ENCODE measurements at regions not wholly inside any gene's neighbourhood (a gene's known extent, or its start where the extent isn't known, plus 50 kb on each side); places are given as distances from the start of the nearest gene placed in this dataset.
"Not testable (repeated sequence)": the region's sequence is repeated elsewhere in the genome, so short reads cannot be mapped to it uniquely, and the experiment has no call there.

DNA sequence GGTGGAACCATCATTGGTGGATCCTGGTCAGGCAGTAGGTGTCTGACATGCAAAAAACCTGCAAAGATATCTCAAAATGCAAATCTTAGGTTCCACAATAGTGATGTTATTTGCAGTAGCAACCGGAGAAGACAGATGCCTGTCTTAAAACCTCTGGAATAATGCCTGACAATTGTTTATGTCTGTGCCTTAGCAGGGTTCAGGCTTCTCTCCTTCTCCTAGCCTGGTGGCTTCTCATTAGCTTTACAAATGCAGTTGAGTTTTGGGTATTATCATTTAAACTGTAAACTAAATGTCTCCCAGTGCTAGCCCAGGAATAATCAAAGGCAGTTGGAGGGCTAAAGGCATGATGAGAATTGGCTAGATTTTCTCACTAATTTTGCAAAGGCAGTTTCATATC, 146.3 kb upstream of the NRG3 start:
- DNase-seq (no peak), ATAC-seq (ENCODE audit: insufficient read depth, low read depth) (no peak)
- Histone ChIP-seq H3K36me3 (ENCODE audit: insufficient read depth, low read length) (no peaks in the 10 kb centered on the region), H3K27me3 (ENCODE audit: insufficient read depth, low read length, poor library complexity) (no peaks in the 10 kb centered on the region), H2AFZ (ENCODE audit: low read depth, low read length) (no peak overlapping the region), H3K9ac (ENCODE audit: low read depth, low read length) (no peak overlapping the region), H3K79me2 (ENCODE audit: insufficient read depth, low read length) (no peaks in the 10 kb centered on the region), H3K4me1 (ENCODE audit: insufficient read depth, low read length) (no peaks in the 10 kb centered on the region), H3K27ac (ENCODE audit: low read length) (no peak overlapping the region), H3K9me3 (ENCODE audit: insufficient read depth, low read length, severe bottlenecking) (no peaks in the 10 kb centered on the region), H3K4me2 (ENCODE audit: insufficient read depth, low read length) (no peak overlapping the region), H3K4me3 (ENCODE audit: low read depth in 1 of 2, low read length in 2 of 2) (no peak overlapping the region), H4K20me1 (ENCODE audit: insufficient read depth, low read length) (no peaks in the 10 kb centered on the region)
- TF ChIP-seq, protein P1, sequence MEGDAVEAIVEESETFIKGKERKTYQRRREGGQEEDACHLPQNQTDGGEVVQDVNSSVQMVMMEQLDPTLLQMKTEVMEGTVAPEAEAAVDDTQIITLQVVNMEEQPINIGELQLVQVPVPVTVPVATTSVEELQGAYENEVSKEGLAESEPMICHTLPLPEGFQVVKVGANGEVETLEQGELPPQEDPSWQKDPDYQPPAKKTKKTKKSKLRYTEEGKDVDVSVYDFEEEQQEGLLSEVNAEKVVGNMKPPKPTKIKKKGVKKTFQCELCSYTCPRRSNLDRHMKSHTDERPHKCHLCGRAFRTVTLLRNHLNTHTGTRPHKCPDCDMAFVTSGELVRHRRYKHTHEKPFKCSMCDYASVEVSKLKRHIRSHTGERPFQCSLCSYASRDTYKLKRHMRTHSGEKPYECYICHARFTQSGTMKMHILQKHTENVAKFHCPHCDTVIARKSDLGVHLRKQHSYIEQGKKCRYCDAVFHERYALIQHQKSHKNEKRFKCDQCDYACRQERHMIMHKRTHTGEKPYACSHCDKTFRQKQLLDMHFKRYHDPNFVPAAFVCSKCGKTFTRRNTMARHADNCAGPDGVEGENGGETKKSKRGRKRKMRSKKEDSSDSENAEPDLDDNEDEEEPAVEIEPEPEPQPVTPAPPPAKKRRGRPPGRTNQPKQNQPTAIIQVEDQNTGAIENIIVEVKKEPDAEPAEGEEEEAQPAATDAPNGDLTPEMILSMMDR (IDR thresholded peaks at IDR 0.05; ENCODE audit: borderline replicate concordance, extremely low read depth, low read length, poor library complexity, severe bottlenecking): no peak
- no peak for TF ChIP-seq EZH2 (IDR thresholded peaks at IDR 0.05; ENCODE audit: borderline replicate concordance, low read depth, low read length, severe bottlenecking)

DNA sequence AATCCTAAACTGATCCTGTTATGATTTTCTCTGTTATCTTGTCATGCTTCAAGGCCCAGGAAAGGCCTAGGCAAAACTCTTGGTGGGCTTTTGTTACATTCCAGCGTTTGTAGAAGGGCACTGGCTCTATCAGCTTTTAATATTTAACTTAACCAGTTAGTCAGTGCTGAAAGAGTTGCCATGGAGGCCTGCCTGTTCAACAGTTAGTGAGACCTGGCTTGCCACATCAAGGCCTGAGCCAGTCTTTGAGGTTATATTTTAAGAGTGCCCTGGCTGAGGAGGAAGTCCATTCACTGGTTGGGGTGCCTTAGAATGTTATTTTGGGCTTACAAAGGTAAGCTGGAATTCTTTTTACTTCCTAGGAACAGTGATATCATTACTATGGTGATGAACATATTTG, 144.1 kb upstream of the NRG3 start:
- DNase-seq: no peak
- Histone ChIP-seq H3K79me2 (ENCODE audit: insufficient read depth, low read length) (no peaks in the 10 kb centered on the region), H3K4me2 (ENCODE audit: insufficient read depth, low read length) (no peak overlapping the region), H3K9ac (ENCODE audit: low read depth, low read length) (no peak overlapping the region), H2AFZ (ENCODE audit: low read depth, low read length) (no peak overlapping the region), H3K4me1 (ENCODE audit: insufficient read depth, low read length) (no peaks in the 10 kb centered on the region), H3K27me3 (ENCODE audit: insufficient read depth, low read length, poor library complexity) (no peaks in the 10 kb centered on the region), H4K20me1 (ENCODE audit: insufficient read depth, low read length) (no peaks in the 10 kb centered on the region), H3K9me3 (ENCODE audit: insufficient read depth, low read length, severe bottlenecking) (no peaks in the 10 kb centered on the region), H3K36me3 (ENCODE audit: insufficient read depth, low read length) (no peaks in the 10 kb centered on the region), H3K27ac (ENCODE audit: low read length) (no peak overlapping the region), H3K4me3 (ENCODE audit: low read depth in 1 of 2, low read length in 2 of 2) (no peak overlapping the region)
- TF ChIP-seq EZH2 (IDR thresholded peaks at IDR 0.05; ENCODE audit: borderline replicate concordance, low read depth, low read length, severe bottlenecking): no peak
- TF ChIP-seq, protein P1 (IDR thresholded peaks at IDR 0.05; ENCODE audit: borderline replicate concordance, extremely low read depth, low read length, poor library complexity, severe bottlenecking): no peak
- ATAC-seq (ENCODE audit: insufficient read depth, low read depth): no peak

DNA sequence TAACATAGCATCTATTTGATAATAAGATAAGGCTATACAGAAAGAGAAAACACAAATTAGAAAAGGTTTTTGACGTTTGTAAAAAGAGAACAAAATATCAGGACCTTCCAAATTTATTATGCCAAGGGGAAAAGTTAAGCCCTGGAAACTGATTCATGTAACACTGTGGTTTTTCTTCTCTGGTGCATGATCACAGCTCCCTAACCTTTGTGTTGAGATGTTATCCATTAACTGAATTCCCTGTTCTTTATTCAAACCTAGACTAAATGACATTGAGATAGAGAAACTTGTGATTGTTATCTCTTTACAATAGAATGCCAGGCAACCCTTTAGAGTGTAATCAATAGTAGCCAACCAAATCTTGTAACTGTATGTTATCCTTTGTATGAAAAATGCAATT, 141.5 kb upstream of the NRG3 start:
- TF ChIP-seq, protein P1 (IDR thresholded peaks at IDR 0.05; ENCODE audit: borderline replicate concordance, extremely low read depth, low read length, poor library complexity, severe bottlenecking): no peak
- TF ChIP-seq EZH2 (IDR thresholded peaks at IDR 0.05; ENCODE audit: borderline replicate concordance, low read depth, low read length, severe bottlenecking): no peak
- no peak for ATAC-seq (ENCODE audit: insufficient read depth, low read depth)

DNA sequence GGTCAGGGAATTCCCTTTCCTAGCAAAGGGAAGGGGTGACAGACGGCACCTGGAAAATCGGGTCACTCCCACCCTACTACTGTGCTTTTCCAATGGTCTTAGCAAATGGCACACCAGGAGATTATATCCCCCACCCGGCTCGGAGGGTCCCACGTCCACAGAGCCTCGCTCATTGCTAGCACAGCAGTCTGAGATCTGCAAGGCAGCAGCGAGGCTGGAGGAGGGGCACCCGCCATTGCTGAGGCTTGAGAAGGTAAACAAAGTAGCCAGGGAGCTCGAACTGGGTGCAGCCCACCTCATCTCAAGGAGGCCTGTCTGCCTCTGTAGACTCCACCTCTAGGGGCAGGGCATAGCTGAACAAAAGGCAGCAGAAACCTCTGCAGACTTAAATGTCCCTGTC, 139.8 kb upstream of the NRG3 start:
- ATAC-seq (ENCODE audit: insufficient read depth, low read depth); H3K36me3 ChIP-seq (ENCODE audit: insufficient read depth, low read length); H3K4me2 ChIP-seq (ENCODE audit: insufficient read depth, low read length); H3K4me3 ChIP-seq (ENCODE audit: low read depth in 1 of 2, low read length in 2 of 2); H4K20me1 ChIP-seq (ENCODE audit: insufficient read depth, low read length); H3K27ac ChIP-seq (ENCODE audit: low read length); H2AFZ ChIP-seq (ENCODE audit: low read depth, low read length); H3K79me2 ChIP-seq (ENCODE audit: insufficient read depth, low read length); H3K4me1 ChIP-seq (ENCODE audit: insufficient read depth, low read length); H3K27me3 ChIP-seq (ENCODE audit: insufficient read depth, low read length, poor library complexity); H3K9me3 ChIP-seq (ENCODE audit: insufficient read depth, low read length, severe bottlenecking); DNase-seq; H3K9ac ChIP-seq (ENCODE audit: low read depth, low read length): not testable (repeated sequence)

More for the DNA sequence above, 141.5 kb upstream of the NRG3 start:
- Histone ChIP-seq H3K36me3 (ENCODE audit: insufficient read depth, low read length) (no peaks in the 10 kb centered on the region), H3K27me3 (ENCODE audit: insufficient read depth, low read length, poor library complexity) (no peaks in the 10 kb centered on the region), H3K27ac (ENCODE audit: low read length) (no peak overlapping the region), H3K4me2 (ENCODE audit: insufficient read depth, low read length) (no peak overlapping the region), H3K9ac (ENCODE audit: low read depth, low read length) (no peak overlapping the region), H3K4me1 (ENCODE audit: insufficient read depth, low read length) (no peaks in the 10 kb centered on the region), H3K9me3 (ENCODE audit: insufficient read depth, low read length, severe bottlenecking) (no peaks in the 10 kb centered on the region), H4K20me1 (ENCODE audit: insufficient read depth, low read length) (no peaks in the 10 kb centered on the region), H3K4me3 (ENCODE audit: low read depth in 1 of 2, low read length in 2 of 2) (no peak overlapping the region), H2AFZ (ENCODE audit: low read depth, low read length) (no peak overlapping the region), H3K79me2 (ENCODE audit: insufficient read depth, low read length) (no peaks in the 10 kb centered on the region)
- no peak for DNase-seq
